ENCODE measurements at regions not wholly inside any gene's neighbourhood (a gene's known extent, or its start where the extent isn't known, plus 50 kb on each side); places are given as distances from the start of the nearest gene placed in this dataset.

DNA sequence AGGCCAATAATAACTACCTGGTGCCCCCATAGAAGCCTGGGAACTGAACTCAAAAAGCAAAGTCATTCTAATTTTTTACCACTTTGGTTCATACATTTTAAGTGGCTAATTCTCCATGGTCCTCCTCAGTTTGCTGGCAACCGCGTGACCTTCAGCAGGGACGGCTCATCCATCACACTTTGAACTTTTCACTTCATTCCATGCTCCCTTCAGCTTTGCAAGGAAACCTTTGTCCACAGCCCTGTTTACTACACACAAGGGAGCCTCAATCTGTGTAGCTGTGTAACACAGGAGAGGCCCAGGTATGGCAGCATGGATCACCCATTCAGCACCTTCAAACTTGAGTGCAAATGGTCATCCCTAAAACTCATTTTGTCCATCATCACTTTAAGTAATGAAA is 552.4 kb downstream of the IRX1 start:
- no peak for TF ChIP-seq POLR2A (IDR thresholded peaks at IDR 0.05)
- TF ChIP-seq, protein P1, sequence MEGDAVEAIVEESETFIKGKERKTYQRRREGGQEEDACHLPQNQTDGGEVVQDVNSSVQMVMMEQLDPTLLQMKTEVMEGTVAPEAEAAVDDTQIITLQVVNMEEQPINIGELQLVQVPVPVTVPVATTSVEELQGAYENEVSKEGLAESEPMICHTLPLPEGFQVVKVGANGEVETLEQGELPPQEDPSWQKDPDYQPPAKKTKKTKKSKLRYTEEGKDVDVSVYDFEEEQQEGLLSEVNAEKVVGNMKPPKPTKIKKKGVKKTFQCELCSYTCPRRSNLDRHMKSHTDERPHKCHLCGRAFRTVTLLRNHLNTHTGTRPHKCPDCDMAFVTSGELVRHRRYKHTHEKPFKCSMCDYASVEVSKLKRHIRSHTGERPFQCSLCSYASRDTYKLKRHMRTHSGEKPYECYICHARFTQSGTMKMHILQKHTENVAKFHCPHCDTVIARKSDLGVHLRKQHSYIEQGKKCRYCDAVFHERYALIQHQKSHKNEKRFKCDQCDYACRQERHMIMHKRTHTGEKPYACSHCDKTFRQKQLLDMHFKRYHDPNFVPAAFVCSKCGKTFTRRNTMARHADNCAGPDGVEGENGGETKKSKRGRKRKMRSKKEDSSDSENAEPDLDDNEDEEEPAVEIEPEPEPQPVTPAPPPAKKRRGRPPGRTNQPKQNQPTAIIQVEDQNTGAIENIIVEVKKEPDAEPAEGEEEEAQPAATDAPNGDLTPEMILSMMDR (IDR thresholded peaks at IDR 0.05) = no peak

Measured in prostate gland (tissue), 2 donors.